ENCODE measurements at regions not wholly inside any gene's neighbourhood (a gene's known extent, or its start where the extent isn't known, plus 50 kb on each side); places are given as distances from the start of the nearest gene placed in this dataset.

DNA sequence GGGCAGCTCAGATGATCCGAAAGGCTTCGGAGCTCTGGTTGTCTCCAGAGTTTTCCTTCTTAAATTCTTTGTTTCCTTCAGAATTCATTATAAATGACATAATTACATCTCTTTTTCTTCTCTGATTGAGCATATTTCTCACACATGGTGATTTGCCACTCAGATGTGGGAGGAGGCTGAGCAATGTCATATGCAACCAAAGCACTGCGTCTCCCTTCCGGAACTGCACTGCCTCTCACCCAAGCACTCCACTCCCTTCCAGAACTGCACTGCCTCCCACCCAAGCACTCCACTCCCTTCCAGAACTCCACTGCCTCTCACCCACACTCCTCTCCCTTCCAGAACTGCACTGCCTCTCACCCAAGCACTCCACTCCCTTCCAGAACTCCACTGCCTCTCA is 131.5 kb downstream of the SALL1 start:
- TF ChIP-seq, protein P1, sequence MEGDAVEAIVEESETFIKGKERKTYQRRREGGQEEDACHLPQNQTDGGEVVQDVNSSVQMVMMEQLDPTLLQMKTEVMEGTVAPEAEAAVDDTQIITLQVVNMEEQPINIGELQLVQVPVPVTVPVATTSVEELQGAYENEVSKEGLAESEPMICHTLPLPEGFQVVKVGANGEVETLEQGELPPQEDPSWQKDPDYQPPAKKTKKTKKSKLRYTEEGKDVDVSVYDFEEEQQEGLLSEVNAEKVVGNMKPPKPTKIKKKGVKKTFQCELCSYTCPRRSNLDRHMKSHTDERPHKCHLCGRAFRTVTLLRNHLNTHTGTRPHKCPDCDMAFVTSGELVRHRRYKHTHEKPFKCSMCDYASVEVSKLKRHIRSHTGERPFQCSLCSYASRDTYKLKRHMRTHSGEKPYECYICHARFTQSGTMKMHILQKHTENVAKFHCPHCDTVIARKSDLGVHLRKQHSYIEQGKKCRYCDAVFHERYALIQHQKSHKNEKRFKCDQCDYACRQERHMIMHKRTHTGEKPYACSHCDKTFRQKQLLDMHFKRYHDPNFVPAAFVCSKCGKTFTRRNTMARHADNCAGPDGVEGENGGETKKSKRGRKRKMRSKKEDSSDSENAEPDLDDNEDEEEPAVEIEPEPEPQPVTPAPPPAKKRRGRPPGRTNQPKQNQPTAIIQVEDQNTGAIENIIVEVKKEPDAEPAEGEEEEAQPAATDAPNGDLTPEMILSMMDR (IDR thresholded peaks at IDR 0.05): no peak
- no peak for TF ChIP-seq ZFX (IDR thresholded peaks at IDR 0.05; ENCODE audit: borderline replicate concordance)
